ENCODE measurements at regions not wholly inside any gene's neighbourhood (a gene's known extent, or its start where the extent isn't known, plus 50 kb on each side); places are given as distances from the start of the nearest gene placed in this dataset.

DNA sequence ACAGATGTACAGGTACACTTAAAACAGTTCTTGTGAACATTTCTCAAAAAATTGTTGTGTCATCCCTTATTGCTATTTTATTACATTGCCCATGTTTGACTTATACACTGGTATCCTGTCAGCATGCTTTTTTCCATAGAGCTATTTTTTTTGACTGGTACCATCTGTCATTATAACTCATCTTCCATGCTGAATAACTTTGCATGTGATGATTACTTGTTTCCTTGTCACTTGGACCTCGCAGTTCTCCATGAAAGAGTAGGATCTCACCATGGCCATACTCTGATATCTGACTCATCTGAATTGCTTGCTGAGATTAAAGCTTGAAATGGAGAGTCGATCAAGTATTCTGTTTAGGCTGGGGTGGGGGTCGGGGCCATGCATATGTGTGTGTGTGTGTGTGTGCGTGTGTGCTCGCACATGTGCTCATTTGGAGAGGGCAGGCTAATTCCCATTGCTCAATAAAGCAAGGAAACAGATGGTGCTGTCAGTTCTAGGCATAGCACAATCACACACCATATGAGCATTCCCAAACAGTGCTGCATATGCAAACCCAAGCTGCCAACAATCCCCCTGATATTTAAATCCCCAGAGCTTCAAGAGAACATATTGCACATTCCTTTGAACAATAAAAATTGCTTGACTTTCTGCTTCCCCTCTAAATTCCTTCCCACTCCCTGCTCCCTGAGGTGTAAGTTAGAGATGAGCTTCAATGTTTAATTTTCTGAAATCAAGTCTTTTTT is 62.9 kb downstream of the NHLRC3 start:
- peak; percentile 56 for DNase-seq (ENCODE audit: low spot score)

DNA sequence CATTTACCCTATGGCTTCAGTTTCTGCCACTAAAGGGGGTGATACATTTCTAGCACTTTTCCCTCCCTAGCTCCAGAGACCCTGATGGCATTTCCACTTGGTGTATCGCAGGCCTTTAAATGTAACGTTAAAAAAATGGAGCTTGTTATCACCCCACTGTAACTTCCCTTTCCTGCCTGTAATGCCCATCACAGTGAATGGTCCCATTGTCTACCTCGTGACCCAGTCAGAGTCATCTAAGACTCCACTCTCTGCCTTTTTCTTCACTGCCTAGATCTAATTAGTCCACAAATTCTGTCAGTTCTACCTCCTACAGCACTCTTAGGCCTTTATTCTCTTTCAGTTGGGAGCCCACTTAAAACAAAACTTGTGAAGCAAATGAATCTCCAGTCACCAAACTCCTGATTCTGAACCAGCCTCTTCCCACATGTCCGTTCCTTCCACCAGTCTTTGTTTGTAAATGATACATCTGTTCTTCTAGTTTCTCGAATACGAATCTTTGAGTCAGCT is 64.8 kb downstream of the NHLRC3 start:
- no peak for DNase-seq (ENCODE audit: low spot score)

GRCh38 chr13:39105110-39105509 is 66.9 kb downstream of the NHLRC3 start:
- no peak for DNase-seq (ENCODE audit: low spot score)

DNA sequence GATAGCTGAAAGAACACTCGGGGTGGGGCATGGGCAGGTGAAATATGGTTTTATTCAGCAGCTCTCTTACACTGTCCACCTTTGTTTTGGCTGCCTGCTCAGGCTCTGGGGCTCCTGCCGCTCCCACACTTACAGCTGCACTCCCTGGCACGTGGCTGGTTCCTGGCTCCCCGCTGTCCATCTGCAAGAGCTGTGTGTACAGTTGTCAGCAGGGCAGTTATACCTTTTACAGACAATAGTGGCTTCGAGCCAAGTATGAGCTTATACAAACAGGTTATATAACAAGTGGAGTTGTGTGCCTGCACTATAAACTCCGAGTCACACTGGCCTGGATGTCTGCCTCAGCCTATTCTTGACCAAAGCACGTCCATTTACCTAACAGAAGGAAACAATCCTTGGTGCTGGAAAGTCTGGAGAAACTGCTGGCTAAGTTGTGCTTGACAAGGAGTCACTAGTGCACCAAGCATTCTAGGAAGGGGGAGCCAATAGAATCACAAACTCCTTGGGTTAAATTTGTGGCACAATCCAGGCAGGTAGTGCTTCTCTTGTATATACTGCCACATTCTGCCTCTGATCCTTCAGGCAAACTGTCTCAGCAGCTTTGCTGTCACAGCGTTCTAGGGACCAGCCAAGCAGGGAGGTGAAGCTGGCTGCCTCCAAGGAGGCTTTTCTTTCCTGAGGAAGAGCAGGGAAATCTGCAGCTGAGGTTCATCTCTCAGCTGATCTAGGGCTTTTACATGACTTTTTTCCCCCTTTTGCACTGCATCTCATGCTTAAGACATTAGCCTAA is 68.2 kb downstream of the NHLRC3 start:
- no peak for DNase-seq (ENCODE audit: low spot score)

GRCh38 chr13:39107561-39107960 is 69.3 kb downstream of the NHLRC3 start:
- no peak for DNase-seq (ENCODE audit: low spot score)

DNA sequence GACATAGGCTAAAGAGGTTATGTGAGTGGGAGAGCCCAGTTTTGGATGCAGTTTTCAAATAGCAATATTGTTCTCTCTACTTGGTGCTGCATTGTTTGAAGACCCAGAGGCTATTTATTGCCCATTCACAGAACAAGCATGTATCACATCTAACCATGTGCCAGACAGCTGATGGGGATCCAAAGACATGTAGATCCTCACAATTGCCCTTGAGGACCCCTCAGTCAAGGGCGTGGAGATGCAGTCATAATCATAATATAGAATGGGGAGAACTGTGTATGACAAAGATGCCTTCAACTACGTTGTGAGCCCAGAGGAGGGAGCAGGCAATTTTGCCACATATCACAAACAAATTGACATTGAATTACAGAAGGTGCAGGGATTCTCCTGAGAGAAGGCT is 70.5 kb downstream of the NHLRC3 start:
- no peak for DNase-seq (ENCODE audit: low spot score)

- DNase-seq (ENCODE audit: low spot score): no peak
Measured at GRCh38 chr13:39110518-39111097, 72.4 kb downstream of the NHLRC3 start.

GRCh38 chr13:39111145-39111544 is 72.9 kb downstream of the NHLRC3 start:
- DNase-seq (ENCODE audit: low spot score): no peak

GRCh38 chr13:39119422-39119821 is 81.2 kb downstream of the NHLRC3 start:
- no peak for DNase-seq (ENCODE audit: low spot score)

DNA sequence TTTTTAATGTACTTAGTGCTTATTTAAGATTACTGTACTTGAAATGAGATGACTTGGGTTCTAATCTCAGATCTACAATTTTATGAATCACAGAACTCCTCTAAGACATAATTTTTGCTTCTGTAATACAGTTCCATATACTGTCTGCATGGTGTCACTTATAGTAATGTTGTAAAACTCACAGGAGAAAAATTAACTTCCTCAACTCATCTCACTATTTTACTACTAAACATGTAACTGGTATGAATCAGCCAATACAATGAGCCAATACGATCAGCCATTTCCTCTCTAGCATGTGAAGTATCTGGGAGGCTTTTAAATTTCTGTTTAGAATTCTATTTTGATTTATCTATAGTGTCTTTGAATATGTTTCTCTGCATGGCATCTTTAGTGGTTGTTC is 85.3 kb downstream of the NHLRC3 start:
- DNase-seq (ENCODE audit: low spot score): no peak

- DNase-seq (ENCODE audit: low spot score): no peak
Measured at GRCh38 chr13:39129213-39129612, 91.0 kb downstream of the NHLRC3 start.

DNA sequence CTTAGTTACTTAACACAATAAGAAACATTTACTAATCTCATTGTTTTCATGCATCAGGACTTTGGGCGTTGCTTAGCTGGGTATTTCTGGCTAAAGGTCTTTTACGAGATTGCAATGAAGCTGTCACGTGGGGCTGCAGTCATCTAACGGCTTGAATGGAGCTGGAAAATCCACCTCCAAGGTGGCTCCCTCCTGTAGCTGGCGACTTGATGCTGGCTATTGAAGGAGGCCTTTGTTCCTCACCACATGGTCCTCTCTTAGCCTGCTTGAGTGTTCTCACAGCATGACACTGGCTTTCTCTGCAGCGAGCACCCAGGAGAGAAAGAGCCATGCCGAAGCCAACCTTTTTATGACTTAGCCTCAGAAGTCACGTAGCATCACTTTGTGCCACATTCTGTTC is 92.0 kb downstream of the NHLRC3 start:
- DNase-seq (ENCODE audit: low spot score): no peak

DNA sequence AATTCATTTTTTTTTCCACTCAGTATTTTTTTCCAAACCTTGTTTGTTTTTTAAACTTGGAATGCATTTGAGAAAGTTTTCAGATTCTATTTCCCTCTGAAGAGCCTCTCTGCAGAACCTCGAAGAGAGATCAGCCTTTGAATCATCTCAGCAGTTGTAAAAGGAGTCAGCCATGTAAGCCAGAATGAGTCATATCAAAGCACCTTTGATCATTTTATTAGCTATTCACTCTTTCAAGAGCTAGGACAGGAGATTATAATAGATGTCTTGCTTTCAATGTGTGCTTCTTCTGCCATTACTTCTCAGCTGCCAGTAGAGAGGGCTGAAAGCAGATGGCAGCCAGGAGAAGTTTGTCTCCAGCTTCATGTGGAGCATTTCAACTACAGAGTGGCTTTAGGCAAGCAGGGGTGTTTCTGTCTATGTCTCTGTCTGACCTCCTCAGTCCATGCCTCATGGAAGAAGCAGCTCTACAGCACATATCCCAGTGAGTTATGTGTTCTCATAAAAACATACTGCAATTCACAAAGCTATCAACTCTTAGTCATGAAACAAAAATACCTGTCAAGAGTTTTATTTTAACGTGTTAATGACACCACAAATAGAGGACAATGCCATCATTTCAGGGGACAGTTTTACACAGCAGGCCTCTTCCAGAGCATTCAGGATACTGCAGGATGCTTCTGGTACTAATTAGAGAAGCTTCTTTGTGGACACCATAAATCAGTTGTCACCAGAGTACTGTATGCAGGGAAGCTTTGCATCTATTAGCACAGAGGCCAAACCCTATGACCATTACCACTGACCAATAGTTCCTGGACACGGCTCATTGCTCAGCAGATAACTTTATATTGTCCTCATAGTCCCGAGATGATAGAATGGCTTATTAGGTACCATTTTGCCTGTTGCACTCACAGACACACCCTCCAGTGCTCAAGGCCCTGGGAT is 94.3 kb downstream of the NHLRC3 start:
- peak; percentile 55 for DNase-seq (ENCODE audit: low spot score)

GRCh38 chr13:39133781-39134180 is 95.5 kb downstream of the NHLRC3 start:
- no peak for DNase-seq (ENCODE audit: low spot score)

GRCh38 chr13:39134574-39134973 is 96.3 kb downstream of the NHLRC3 start:
- DNase-seq (ENCODE audit: low spot score): no peak

DNA sequence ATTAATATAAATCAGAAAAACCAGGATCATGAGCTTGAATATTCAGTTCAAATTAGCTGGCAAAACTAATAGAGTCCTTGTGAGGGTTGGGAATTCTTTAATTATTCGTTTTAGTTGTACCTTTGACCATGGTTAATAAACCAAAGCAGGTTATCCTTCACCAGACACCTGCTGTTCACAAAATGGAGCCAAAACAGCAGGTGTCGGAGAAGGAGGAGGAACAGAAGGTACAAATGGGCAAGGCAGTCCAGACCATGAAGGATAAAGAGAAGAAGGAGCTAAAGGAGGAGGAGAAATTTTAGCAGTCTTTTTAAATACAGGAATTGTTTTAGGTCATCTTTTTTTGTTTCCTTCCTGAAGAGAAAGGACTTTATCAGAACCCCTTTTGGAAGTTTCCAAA is 106.1 kb downstream of the NHLRC3 start:
- no peak for DNase-seq (ENCODE audit: low spot score)

DNA sequence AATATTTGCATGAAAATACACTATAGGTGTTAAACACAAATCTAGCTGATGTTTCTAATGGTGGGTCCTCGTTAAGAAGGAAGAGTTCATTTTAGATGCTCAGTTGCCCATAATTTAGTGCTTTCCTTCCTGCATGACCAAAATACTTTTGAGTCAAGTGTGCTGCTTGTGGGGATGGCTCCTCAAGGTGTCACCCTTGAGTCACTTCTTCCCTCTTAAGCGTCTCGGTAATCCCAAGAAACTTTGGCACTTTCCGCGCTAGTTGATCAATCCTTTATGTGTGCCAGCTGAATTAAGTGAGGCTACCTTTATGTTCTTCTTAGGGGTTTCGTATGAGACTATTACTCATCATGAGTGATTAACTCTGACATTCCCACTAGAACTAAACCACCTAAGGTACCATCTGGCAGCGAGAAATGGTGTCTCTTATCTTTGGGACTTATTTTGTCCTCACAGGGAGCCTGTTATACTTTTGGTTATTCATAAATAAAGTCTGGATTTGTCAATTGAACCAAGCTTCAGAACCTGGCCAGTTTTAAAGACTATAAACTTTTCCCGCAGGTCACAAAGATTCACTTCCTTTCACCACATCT is 106.8 kb downstream of the NHLRC3 start:
- peak; percentile 70 for DNase-seq (ENCODE audit: low spot score)

- DNase-seq (ENCODE audit: low spot score): no peak
Measured at GRCh38 chr13:39148513-39148961, 110.3 kb downstream of the NHLRC3 start.

- no peak for DNase-seq (ENCODE audit: low spot score)
Measured at GRCh38 chr13:39149896-39150295, 111.6 kb downstream of the NHLRC3 start.

DNA sequence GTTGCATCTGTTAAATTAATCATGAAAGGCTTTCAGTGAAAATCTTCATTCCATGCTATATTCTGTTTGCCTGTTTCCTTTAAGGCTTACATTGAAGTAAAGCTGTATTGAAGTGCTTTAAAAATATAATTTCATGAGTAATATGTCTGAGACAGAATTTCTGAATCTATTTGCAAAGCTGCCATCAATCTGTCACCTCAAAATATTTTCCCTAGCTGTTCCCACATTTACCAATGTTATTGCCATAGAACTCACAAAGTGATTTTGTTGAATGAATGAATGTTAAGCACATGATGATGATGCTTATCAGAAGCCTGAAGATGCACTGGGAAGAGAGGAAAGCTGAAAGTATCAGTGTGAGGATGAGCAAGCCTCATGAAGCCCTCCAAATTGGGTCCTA is 115.8 kb downstream of the NHLRC3 start:
- DNase-seq (ENCODE audit: low spot score): no peak

GRCh38 chr13:39159393-39159792 is 121.1 kb downstream of the NHLRC3 start:
- no peak for DNase-seq (ENCODE audit: low spot score)

Measured in umbilical cord (tissue), 1 donor.